Pancreas (tissue), 10 donors: ENCODE measurements at regions not wholly inside any gene's neighbourhood (a gene's known extent, or its start where the extent isn't known, plus 50 kb on each side); places are given as distances from the start of the nearest gene placed in this dataset.

Experiments used
- ATAC-seq, 4 donors: fragments of 200-7000 bp; cut with Tn5 transposase; one replicate each; pipeline versions ENCODE4 v1.8.0 to v1.9.1; 2020; ENCODE audit warnings: mild to moderate bottlenecking in 4 of 4, moderate library complexity in 4 of 4
- DNase-seq, 6 donors: peaks; one replicate each; pipeline ENCODE4 v3.0.0-alpha.2; 2020
- FAIRE-seq: peaks from 2 replicates; lab custom pipeline; 2012; peaks lifted over from hg19 to GRCh38; lab: Jason Lieb, UNC
- H3K27ac ChIP-seq, 4 donors: fragments of 200-600 bp; sonication (generic); 1 replicate in 3 of 4; 2 replicates in 1 of 4; pipeline versions ENCODE4 v1.5.0 to v1.8.0; 2020
- H3K27me3 ChIP-seq, 4 donors: fragments of 200-600 bp; one replicate each; pipeline ENCODE4 v1.8.0; 2021
- H3K36me3 ChIP-seq, 3 donors: fragments of 200-600 bp; sonication (generic) in 1 of 3; one replicate each; pipeline versions ENCODE4 v1.5.0 to v1.8.0; 2020 to 2021
- H3K4me1 ChIP-seq, 3 donors: fragments of 200-600 bp; one replicate each; pipeline ENCODE4 v1.8.0; 2021
- H3K4me3 ChIP-seq, 4 donors: fragments of 200-600 bp; sonication (generic) in 2 of 4; one replicate each; pipeline versions ENCODE4 v1.5.0 to v1.8.0; 2020 to 2021
- H3K9me3 ChIP-seq, 4 donors: fragments of 200-600 bp; one replicate each; pipeline ENCODE4 v1.8.0; 2021
- CTCF ChIP-seq, 4 donors: fragments of 200-600 bp; sonication (generic) in 3 of 4; IDR thresholded peaks; one replicate each; pipeline versions ENCODE4 v1.5.0 to v1.8.0; 2021; ENCODE audit warnings: antibody characterized with exemption in 4 of 4
- WGBS, 2 donors: extraction: QIAGEN DNeasy Blood & Tissue Kit; methylation state at CpG; one replicate each; pipeline ENCODE4 v1.1.7; 2013; 5-methylcytosine and 5-hydroxymethylcytosine counted together
- intact Hi-C, 3 donors: fragments of 100-400 bp; cut with DNase I; formaldehyde crosslinking; loops; one replicate each; pipeline versions ENCODE4 v1.11.1 to v1.14.2; 2022
- donor health status: healthy with polysubstance abuse.
- donor health status: DM: no; HTN: no; CAD: no; lungs with moderate emphysema.
- donor health status: DM: no; HTN: no; CAD: no.
- donor health status: control.
- donor health status: control.
- donor health status: Bipolar disorder and iron deficiency.
- donor health status: DM: yes; HTN: yes; CAD: no.
- donor health status: DM: no; HTN: no; CAD: no.
- donor health status: DM: no; HTN: no; CAD: no.
- donor health status: DM: yes; HTN: yes; CAD: no.

DNA sequence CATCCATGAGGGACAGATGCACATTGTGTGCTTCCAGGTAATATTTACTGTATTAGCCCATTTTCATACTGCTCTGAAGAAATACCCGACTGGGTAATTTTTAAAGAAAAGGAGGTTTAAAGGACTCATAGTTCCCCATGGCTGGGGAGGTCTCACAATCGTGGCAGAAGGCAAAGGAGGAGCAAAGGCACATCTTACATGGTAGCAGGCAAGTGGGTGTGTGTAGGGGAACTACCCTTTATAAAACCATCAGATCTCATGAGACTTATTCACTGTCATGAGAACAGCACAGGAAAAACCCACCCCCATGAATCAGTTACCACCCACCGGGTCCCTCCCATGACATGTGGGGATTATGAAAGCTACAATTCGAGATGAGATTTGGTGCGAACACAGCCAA is 148.8 kb upstream of the FBXL17 start:
- intact Hi-C loops, result no loop called here
- ATAC-seq, result no peak
- Histone ChIP-seq H3K9me3 (no peaks in the 10 kb centered on the region), H3K4me1 (no peaks in the 10 kb centered on the region), H3K36me3 (no peaks in the 10 kb centered on the region), H3K4me3 (no peak overlapping the region), H3K27me3 (no peaks in the 10 kb centered on the region), H3K27ac (no peak overlapping the region)
- no peak for DNase-seq
- TF ChIP-seq CTCF (IDR thresholded peaks at IDR 0.05), result no peak
- FAIRE-seq, result no peak
- WGBS, 2 donors, result 82 to 94% methylated on average over 5 of the region's 5 CpGs

DNA sequence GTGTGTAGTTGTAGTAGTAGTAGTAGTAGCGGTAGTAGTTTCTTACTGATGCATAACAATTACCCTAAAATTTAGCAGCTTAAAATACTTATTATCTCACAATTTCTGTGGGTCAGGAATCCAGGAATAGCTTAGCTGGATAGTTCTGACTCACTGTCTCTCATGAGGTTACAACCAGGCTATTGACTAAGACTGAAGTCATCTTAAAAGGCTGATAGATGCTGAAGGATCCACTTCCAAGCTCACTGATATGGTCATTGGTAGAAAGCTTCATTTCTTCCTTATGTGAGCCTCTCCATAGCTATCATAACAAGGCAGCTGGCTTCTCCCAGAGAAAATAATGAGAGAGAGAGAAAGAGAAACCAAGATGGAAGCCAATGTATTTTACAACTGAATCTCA is 147.5 kb upstream of the FBXL17 start:
- H3K4me1 ChIP-seq, result no peaks in the 10 kb centered on the region

DNA sequence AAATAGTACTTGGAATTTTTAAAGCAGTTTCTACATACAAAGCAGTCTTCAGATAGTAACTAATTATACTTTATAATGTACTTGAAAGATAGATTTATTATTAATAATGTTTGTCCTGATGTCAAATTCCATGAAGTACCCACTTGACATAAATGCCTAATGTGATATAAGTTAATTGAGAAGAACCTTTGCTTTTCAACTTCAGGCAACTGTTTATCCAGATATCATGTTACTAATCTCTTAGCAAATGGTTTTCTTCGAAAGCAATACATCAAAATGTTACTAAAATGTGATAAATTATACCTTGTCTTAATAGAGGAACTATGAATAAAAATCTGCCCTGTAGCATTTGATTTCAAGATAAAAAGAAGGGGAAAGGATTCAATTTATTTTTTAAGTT is 146.8 kb upstream of the FBXL17 start:
- no peaks in the 10 kb centered on the region for H3K27me3 ChIP-seq
- no peak overlapping the region for H3K27ac ChIP-seq
- no peak for FAIRE-seq
- TF ChIP-seq CTCF (IDR thresholded peaks at IDR 0.05), result no peak
- intact Hi-C loops, result no loop called here
- H3K4me1 ChIP-seq, result no peaks in the 10 kb centered on the region
- WGBS, 2 donors, result 17 to 20% methylated on average over 1 of the region's 1 CpG
- H3K9me3 ChIP-seq, result no peaks in the 10 kb centered on the region
- no peaks in the 10 kb centered on the region for H3K36me3 ChIP-seq
- ATAC-seq, result no peak
- DNase-seq, result no peak
- no peak overlapping the region for H3K4me3 ChIP-seq

More for the DNA sequence above, 147.5 kb upstream of the FBXL17 start:
- FAIRE-seq (no peak), DNase-seq (no peak), ATAC-seq (no peak)
- no peak overlapping the region for H3K4me3 ChIP-seq
- no peaks in the 10 kb centered on the region for H3K9me3 ChIP-seq
- no peak for TF ChIP-seq CTCF (IDR thresholded peaks at IDR 0.05)
- 0% methylated on average over 1 of the region's 1 CpG for WGBS, 2 donors
- no peak overlapping the region for H3K27ac ChIP-seq
- intact Hi-C loops, result no loop called here
- H3K27me3 ChIP-seq, result no peaks in the 10 kb centered on the region
- no peaks in the 10 kb centered on the region for H3K36me3 ChIP-seq

- Histone ChIP-seq H3K27ac (no peak overlapping the region), H3K27me3 (no peaks in the 10 kb centered on the region), H3K9me3 (no peaks in the 10 kb centered on the region), H3K4me3 (no peak overlapping the region), H3K4me1 (no peaks in the 10 kb centered on the region), H3K36me3 (no peaks in the 10 kb centered on the region)
- ATAC-seq, result no peak
- FAIRE-seq, result no peak
- no peak for TF ChIP-seq CTCF (IDR thresholded peaks at IDR 0.05)
- intact Hi-C loops, result no loop called here
- no peak for DNase-seq
Measured at GRCh38 chr5:108524564-108524963, 142.7 kb upstream of the FBXL17 start.

GRCh38 chr5:108523360-108523759 is 141.5 kb upstream of the FBXL17 start:
- H3K4me1 ChIP-seq, result no peaks in the 10 kb centered on the region
- intact Hi-C loops, result no loop called here
- no peaks in the 10 kb centered on the region for H3K36me3 ChIP-seq
- no peaks in the 10 kb centered on the region for H3K9me3 ChIP-seq
- H3K27me3 ChIP-seq, result no peaks in the 10 kb centered on the region
- no peak overlapping the region for H3K4me3 ChIP-seq
- TF ChIP-seq CTCF (IDR thresholded peaks at IDR 0.05), result no peak
- no peak for FAIRE-seq
- DNase-seq, result no peak
- no peak overlapping the region for H3K27ac ChIP-seq
- no peak for ATAC-seq
